Activated T-cell treated with anti-CD3 and anti-CD28 coated beads, Interleukin-2, amount 50 U/mL, for 4 hours (primary cell): ENCODE measurements at regions not wholly inside any gene's neighbourhood (a gene's known extent, or its start where the extent isn't known, plus 50 kb on each side); places are given as distances from the start of the nearest gene placed in this dataset.
"Not testable (repeated sequence)": the region's sequence is repeated elsewhere in the genome, so short reads cannot be mapped to it uniquely, and the experiment has no call there.

Experiments
- ATAC-seq, 2 donors: fragments of 200-7000 bp; cut with Tn5 transposase; one replicate each; pipeline ENCODE4 v1.10.0; 2021
- DNase-seq: peaks from one replicate; pipeline ENCODE4 v3.0.0-alpha.2; 2020
- H3K27me3 Mint-ChIP-seq: one replicate; pipeline ENCODE4 v1.8.0; 2021; ENCODE audit warnings: low read depth, mixed read lengths
- H3K36me3 Mint-ChIP-seq: one replicate; pipeline ENCODE4 v1.8.0; 2022; ENCODE audit warnings: mixed read lengths; ENCODE audit not compliant: insufficient read depth
- H3K4me1 Mint-ChIP-seq: one replicate; pipeline ENCODE4 v1.8.0; 2021; ENCODE audit warnings: low read depth, mixed read lengths
- H3K4me3 Mint-ChIP-seq: one replicate; pipeline ENCODE4 v1.8.0; 2021; ENCODE audit warnings: mild to moderate bottlenecking, moderate library complexity, mixed read lengths
- H3K9me3 Mint-ChIP-seq: one replicate; pipeline ENCODE4 v1.8.0; 2021; ENCODE audit warnings: mixed read lengths

DNA sequence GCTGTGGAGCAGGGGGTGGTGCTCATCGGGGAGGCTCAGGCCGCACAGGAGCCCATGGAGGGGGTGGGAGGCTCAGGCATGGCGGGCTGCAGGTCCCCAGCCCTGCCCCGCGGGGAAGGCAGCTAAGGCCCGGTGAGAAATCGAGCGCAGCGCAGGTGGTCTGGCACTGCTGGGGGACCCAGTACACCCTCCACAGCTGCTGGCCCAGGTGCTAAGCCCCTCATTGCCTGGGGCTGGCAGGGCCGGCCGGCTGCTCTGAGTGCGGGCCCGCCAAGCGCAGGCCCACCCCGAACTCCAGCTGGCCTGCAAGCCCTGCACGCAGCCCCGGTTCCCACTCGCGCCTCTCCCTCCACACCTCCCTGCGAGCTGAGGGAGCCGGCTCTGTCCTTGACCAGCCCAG, 257.3 kb upstream of the CNTN5 start:
- H3K27me3 Mint-ChIP-seq, DNase-seq, ATAC-seq, H3K36me3 Mint-ChIP-seq, H3K4me1 Mint-ChIP-seq, H3K4me3 Mint-ChIP-seq: not testable (repeated sequence)
- peaks cover 16% of the 10 kb centered on the region for H3K9me3 Mint-ChIP-seq

DNA sequence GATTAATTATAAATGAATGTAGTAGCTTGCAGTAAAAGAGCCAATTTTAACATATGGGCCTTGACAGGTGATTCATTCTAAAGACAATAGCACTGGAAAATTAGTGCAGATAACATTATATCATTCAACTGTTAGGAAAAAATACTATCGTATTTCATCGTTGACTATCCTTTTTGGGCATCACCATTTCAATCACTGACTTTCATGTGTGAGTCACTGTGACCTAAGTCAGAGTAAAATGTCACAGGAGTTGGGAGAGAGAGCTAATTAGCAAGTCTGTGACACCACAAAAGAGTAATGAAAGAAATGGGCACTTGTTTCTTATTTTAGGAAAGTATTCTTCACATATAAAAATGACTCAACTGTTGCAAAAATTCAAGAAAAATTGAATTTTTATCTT, 253.8 kb upstream of the CNTN5 start:
- peaks cover 12% of the 10 kb centered on the region for H3K9me3 Mint-ChIP-seq
- H3K4me3 Mint-ChIP-seq = no peak overlapping the region
- no peaks in the 10 kb centered on the region for H3K36me3 Mint-ChIP-seq
- H3K4me1 Mint-ChIP-seq = no peaks in the 10 kb centered on the region
- no peak for DNase-seq
- H3K27me3 Mint-ChIP-seq = no peaks in the 10 kb centered on the region
- no peak for ATAC-seq

DNA sequence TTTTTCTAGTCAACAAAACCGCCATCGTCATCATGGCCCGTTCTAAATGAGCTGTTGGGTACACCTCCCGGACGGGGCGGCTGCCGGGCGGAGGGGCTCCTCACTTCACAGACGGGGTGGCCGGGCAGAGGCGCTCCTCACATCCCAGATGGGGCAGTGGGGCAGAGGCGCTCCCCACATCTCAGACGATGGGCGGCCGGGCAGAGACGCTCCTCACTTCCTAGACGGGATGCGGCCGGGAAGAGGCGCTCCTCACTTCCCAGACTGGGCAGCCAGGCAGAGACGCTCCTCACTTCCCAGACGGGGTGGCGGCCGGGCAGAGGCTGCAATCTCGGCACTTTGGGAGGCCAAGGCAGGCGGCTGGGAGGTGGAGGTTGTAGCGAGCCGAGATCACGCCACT, 250.7 kb upstream of the CNTN5 start:
- ATAC-seq = not testable (repeated sequence)

DNA sequence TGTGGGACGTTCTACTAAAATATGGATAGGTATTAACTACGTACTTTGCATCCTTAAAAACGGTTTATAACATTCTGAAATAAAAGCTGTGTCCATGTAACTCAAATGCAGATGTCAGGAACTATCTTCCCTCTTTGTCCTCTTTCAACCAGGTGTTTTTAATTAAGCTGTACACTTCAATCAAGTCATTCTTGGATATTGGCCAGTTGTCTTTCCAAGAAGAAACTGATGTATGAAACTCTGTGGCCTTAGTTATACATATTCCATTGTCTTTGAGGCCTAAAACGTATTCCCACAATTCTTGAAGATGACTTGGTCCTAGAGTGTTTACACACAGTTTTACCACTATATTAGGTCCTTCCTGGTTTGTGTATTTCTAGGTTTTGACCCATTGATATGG, 249.0 kb upstream of the CNTN5 start:
- DNase-seq = no peak
- Mint-ChIP-seq H3K9me3 (peaks cover 16% of the 10 kb centered on the region), H3K4me1 (no peaks in the 10 kb centered on the region), H3K36me3 (no peaks in the 10 kb centered on the region), H3K4me3 (no peak overlapping the region), H3K27me3 (no peaks in the 10 kb centered on the region)
- ATAC-seq = no peak

More for the DNA sequence above, 250.7 kb upstream of the CNTN5 start:
- not testable (repeated sequence) for H3K36me3 Mint-ChIP-seq, H3K27me3 Mint-ChIP-seq, H3K4me3 Mint-ChIP-seq, H3K4me1 Mint-ChIP-seq, DNase-seq
- peaks cover 16% of the 10 kb centered on the region for H3K9me3 Mint-ChIP-seq

DNA sequence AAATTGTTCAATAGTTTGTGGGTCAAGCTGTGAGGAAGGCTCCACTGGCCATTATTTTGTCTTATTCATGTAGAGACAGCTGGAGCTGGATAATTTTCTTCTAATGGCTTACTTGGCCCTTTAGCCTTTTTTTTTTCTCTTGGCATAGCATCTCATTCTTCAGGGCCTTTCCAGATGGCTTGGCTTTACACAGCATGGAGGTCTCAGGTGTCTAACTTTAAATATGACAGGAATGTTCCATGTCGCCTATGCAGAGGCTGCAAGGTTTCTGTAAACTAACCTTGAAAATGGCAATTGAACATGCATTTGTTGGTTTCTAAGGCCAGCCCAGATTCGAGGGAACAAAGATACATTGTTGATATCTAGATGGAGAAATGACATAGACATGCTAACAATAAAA, 247.9 kb upstream of the CNTN5 start:
- Mint-ChIP-seq H3K9me3 (peaks cover 19% of the 10 kb centered on the region), H3K27me3 (no peaks in the 10 kb centered on the region), H3K4me3 (no peak overlapping the region), H3K4me1 (no peaks in the 10 kb centered on the region), H3K36me3 (no peaks in the 10 kb centered on the region)
- DNase-seq = no peak
- ATAC-seq = no peak

DNA sequence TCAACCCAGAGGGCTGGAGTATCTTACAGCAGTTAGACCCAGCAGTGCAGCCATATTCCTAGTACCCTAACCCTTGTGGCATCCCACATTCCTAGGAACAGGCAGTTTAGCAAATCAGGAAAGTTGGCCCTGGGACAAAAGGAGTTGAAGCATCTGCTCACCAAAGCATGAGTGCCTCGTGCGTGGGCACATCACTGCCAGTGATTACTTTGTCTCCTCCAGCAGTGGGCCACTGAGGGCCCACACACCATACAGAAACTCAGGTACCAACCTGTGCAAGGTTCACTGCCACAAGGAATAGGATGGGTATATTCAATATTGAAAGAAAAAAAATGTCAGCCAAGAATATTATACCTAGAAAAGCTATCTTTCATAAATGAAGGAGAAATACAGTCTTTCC, 227.5 kb upstream of the CNTN5 start:
- peaks cover 25% of the 10 kb centered on the region for H3K9me3 Mint-ChIP-seq
- no peak for DNase-seq
- no peak overlapping the region for H3K4me3 Mint-ChIP-seq
- no peaks in the 10 kb centered on the region for H3K36me3 Mint-ChIP-seq
- H3K27me3 Mint-ChIP-seq = no peaks in the 10 kb centered on the region
- H3K4me1 Mint-ChIP-seq = no peaks in the 10 kb centered on the region
- ATAC-seq = no peak

DNA sequence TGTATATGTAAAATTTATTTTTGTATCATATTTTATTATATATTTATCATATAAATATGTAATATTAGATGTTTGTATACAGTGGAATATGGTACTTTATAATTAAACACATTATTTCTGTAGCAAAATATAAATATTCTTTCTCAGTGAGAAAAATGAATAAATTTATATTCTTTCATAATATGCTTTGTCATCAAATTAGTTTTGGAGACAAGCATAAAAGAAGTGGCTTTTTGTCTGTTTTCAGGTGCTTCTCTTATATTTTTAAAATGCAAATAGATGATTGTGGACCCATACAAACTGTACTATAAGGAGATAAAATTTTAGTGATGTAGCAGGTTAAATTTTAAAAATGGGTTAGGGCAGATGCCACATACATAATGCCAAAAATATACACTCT, 222.4 kb upstream of the CNTN5 start:
- Mint-ChIP-seq H3K36me3 (no peaks in the 10 kb centered on the region), H3K4me1 (no peaks in the 10 kb centered on the region), H3K4me3 (no peak overlapping the region), H3K27me3 (no peaks in the 10 kb centered on the region), H3K9me3 (peaks cover 13% of the 10 kb centered on the region)
- DNase-seq (no peak), ATAC-seq (no peak)

DNA sequence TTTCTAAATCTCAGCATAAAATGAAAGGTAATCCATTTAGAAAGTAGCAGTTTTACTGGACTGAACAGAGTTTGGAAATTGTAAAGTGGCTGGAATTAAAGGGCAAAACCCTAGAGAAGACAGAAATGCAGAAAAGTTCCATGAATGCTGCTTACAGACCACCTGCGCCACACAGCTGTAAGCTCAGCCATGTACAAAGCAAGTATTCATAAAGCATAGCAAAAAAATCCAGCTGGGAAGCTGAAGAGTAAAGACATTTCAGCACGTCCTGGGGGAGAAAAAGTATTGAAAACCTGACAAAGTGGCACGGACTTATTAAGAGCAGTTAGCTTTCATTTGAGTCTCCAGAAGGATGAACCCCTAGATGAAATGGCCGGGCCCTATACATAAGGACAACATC, 220.1 kb upstream of the CNTN5 start:
- ATAC-seq (no peak), DNase-seq (no peak)
- Mint-ChIP-seq H3K4me3 (no peak overlapping the region), H3K27me3 (no peaks in the 10 kb centered on the region), H3K9me3 (peaks cover 12% of the 10 kb centered on the region), H3K4me1 (no peaks in the 10 kb centered on the region), H3K36me3 (no peaks in the 10 kb centered on the region)

DNA sequence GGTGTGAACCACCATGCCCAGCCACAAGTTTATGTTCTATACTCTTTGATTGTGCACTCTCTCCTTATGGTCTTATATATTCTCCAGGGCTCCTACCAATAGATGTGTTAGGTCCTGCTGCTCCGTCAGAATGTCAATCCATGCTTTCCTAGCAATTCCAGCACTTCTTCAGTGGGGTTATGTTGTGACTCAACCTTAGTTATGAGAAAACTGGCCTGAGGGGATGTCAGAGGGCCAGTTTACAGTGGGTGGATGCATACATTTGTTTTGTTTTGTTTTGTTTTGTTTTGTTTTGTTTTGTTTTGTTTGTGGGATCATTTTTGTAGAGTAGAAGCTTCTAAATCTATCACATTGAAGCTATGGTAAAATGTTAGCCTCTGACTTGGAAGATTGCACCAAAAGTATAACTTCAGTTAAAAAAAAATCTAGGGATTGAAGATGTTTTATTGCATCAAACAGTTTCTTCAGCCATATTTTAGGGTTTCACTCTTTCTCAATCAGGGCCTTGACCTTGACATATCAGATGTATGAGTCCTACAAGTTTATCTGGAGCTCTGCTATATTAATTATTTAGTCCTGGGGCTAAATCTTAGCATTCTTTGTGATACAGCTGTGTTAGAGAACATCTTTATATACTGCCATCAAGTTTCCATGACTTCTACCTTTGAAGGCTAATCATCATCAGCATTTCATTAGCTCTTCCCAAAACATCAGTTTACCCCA, 191.6 kb upstream of the CNTN5 start:
- Mint-ChIP-seq H3K4me3 (no peak overlapping the region), H3K4me1 (no peaks in the 10 kb centered on the region), H3K9me3 (peaks cover 17% of the 10 kb centered on the region), H3K27me3 (no peaks in the 10 kb centered on the region), H3K36me3 (no peaks in the 10 kb centered on the region)
- ATAC-seq = no peak
- DNase-seq = no peak

DNA sequence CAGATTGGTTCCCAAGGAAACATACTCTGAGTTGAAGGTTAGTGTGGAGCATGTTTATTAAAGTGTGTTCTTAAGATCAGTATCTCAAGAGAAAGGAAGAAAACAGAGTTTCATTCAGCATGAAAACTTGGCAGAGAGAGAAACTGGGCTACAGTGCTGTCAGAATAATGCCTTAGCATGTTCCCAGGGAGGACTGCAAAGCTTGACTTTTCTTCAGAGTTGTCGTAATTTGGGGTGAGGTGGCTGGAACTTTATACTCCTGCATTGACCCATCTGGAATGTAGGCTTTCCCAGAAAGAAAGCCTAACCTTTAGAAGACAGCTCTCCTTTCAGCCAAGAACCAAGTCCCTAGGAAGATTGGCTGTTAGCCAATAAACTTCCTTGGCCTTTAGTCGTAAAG, 190.8 kb upstream of the CNTN5 start:
- no peak overlapping the region for H3K4me3 Mint-ChIP-seq
- no peaks in the 10 kb centered on the region for H3K36me3 Mint-ChIP-seq
- H3K9me3 Mint-ChIP-seq = peaks cover 23% of the 10 kb centered on the region
- H3K4me1 Mint-ChIP-seq = no peaks in the 10 kb centered on the region
- H3K27me3 Mint-ChIP-seq = no peaks in the 10 kb centered on the region
- no peak for DNase-seq
- ATAC-seq = no peak

DNA sequence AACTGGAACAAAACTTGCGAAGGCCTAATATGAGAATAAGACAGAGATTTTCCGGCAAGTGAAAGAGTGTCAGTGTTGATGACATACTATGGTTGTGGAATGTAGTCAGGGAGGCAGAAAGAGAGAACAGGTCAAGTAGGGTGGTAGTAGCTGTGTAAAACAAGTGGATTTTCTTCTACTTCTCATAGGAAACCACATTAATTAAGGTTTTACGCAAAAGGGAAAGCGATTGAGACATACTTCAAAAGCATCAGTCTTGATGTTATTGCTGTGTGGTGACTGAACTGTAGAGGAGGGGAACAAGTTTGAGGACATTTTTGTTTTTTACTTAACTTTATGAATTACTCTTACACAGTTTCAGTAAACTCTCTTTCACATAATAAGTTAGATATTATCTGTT, 186.0 kb upstream of the CNTN5 start:
- no peak for ATAC-seq
- Mint-ChIP-seq H3K4me3 (no peak overlapping the region), H3K36me3 (no peaks in the 10 kb centered on the region), H3K9me3 (peaks cover 9% of the 10 kb centered on the region), H3K27me3 (no peaks in the 10 kb centered on the region), H3K4me1 (no peaks in the 10 kb centered on the region)
- no peak for DNase-seq

DNA sequence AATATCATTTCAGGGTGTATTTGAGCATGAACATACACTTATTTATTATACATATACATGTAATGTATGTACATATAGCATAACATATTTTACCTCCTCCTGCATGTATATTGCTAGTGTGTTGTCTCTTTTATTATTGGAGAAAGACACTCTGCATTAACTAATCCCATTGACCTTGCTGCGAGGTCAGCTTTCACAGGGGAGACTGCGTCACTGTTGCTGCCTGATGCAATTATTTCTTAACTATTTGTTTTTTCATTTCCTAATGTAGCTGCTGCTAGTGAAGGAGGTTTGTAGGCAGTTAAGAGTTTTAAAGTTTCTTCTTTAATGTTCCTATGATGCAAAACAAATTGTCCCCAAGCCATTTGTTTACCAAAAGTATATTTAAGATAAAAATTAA, 185.4 kb upstream of the CNTN5 start:
- H3K4me3 Mint-ChIP-seq = no peak overlapping the region
- no peaks in the 10 kb centered on the region for H3K36me3 Mint-ChIP-seq
- no peaks in the 10 kb centered on the region for H3K4me1 Mint-ChIP-seq
- H3K9me3 Mint-ChIP-seq = peaks cover 9% of the 10 kb centered on the region
- DNase-seq = no peak
- H3K27me3 Mint-ChIP-seq = no peaks in the 10 kb centered on the region
- no peak for ATAC-seq

DNA sequence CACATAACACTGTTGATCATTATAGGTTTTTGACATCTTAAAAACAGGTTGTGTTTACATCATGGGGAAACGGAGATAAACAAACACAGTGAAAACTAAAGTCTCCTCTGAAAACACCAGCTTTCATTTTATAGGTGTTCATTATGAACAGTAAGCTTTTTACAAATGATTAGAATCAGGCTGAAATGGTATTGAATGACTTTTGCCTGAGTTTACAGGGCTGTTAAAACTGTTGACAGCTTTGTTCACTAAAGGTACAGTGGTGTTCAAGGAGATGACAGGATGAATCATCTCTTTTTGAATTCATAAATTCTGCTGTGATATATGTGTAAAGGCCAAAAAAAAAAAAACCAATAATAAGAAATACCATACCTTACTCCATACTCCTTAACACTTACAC, 184.6 kb upstream of the CNTN5 start:
- Mint-ChIP-seq H3K4me1 (no peaks in the 10 kb centered on the region), H3K4me3 (no peak overlapping the region), H3K27me3 (no peaks in the 10 kb centered on the region), H3K9me3 (peaks cover 12% of the 10 kb centered on the region), H3K36me3 (no peaks in the 10 kb centered on the region)
- ATAC-seq = no peak
- no peak for DNase-seq

DNA sequence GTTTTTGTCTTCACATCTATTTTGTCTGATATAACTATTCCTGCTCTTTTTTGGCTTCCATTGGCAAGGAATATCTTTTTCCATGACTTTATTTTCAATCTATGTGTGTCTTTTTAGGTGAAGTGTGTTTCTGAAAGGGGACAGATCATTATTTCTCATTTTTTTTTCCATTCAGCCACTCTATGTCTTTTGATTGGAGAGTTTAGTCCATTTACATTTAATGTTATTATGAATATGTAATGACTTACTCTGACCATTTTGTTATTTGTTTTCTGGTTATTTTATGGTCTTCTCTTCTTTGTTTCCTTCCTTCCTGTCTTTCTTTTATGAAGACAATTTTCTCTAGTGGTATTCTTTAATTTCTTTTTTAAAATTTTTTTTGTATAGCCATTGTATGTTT, 178.6 kb upstream of the CNTN5 start:
- no peak for ATAC-seq
- Mint-ChIP-seq H3K4me3 (no peak overlapping the region), H3K27me3 (no peaks in the 10 kb centered on the region), H3K4me1 (no peaks in the 10 kb centered on the region), H3K36me3 (no peaks in the 10 kb centered on the region), H3K9me3 (peaks cover 17% of the 10 kb centered on the region)
- DNase-seq = no peak

DNA sequence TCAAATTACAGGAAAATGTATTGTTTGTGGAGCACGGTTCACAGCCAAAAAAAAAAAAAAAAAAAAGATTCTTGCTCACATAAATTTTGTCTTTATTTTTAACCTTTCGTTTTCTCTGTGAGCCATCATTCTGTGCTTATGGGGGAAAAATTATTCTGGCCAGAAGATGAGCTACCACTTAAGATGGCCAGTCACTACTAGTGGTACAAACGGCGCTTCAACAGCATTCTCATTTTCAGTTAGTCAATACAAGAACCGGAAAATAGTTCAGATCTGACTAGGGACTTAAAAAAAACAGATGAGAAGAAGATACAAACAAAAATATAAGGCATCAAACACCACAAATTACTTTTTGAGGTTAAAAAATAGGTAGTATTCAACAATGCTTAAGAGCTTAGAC, 158.6 kb upstream of the CNTN5 start:
- Mint-ChIP-seq H3K36me3 (no peaks in the 10 kb centered on the region), H3K9me3 (peaks cover 24% of the 10 kb centered on the region), H3K4me3 (no peak overlapping the region), H3K27me3 (no peaks in the 10 kb centered on the region), H3K4me1 (no peaks in the 10 kb centered on the region)
- DNase-seq = no peak
- ATAC-seq = no peak

DNA sequence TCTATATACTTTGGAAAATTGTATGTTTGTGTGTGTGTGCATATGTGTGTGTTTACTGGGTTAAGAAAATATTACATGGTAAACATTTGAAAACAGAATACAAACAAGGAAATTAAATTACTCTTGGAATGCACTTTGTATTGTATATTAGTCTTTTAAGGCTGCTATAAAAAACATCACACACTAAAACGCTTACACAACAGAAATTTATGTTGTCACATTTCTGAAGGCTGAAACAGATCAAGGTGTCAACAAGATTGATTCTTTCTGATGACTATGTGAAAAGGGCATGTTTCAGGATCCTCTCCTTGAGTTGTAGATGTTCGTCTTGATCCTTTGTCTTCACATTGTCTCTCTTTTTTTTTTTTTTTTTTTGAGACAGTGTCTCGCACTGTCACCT, 149.1 kb upstream of the CNTN5 start:
- H3K9me3 Mint-ChIP-seq = peaks cover 8% of the 10 kb centered on the region
- DNase-seq (no peak), ATAC-seq (no peak)
- no peak overlapping the region for H3K4me3 Mint-ChIP-seq
- no peaks in the 10 kb centered on the region for H3K36me3 Mint-ChIP-seq
- no peaks in the 10 kb centered on the region for H3K4me1 Mint-ChIP-seq
- no peaks in the 10 kb centered on the region for H3K27me3 Mint-ChIP-seq
